Muscle of back (tissue), 3 donors: ENCODE measurements at regions not wholly inside any gene's neighbourhood (a gene's known extent, or its start where the extent isn't known, plus 50 kb on each side); places are given as distances from the start of the nearest gene placed in this dataset.
"Not testable (repeated sequence)": the region's sequence is repeated elsewhere in the genome, so short reads cannot be mapped to it uniquely, and the experiment has no call there.

Experiments used
- DNase-seq, 3 donors: peaks; one replicate each; pipeline versions ENCODE4 v3.0.0 to v3.0.0-alpha.2; 2013

GRCh38 chrY:8821106-8821505, 516.2 kb upstream of the TSPY4 start:
- DNase-seq, result no peak

GRCh38 chrY:8852278-8852677, 485.0 kb upstream of the TSPY4 start:
- no peak for DNase-seq

- DNase-seq, result no peak
Measured at GRCh38 chrY:8888371-8888770, 448.9 kb upstream of the TSPY4 start.

GRCh38 chrY:8897876-8898275, 439.4 kb upstream of the TSPY4 start:
- no peak for DNase-seq

GRCh38 chrY:8905141-8905540, 432.1 kb upstream of the TSPY4 start:
- DNase-seq, result no peak

GRCh38 chrY:8922576-8922975, 414.7 kb upstream of the TSPY4 start:
- not testable (repeated sequence) for DNase-seq
